ENCODE measurements at regions not wholly inside any gene's neighbourhood (a gene's known extent, or its start where the extent isn't known, plus 50 kb on each side); places are given as distances from the start of the nearest gene placed in this dataset.
"Not testable (repeated sequence)": the region's sequence is repeated elsewhere in the genome, so short reads cannot be mapped to it uniquely, and the experiment has no call there.

GRCh38 chr10:78337646-78338391 lies 304.2 kb downstream of the RPS24 start:
- Histone ChIP-seq H3K4me3 (ENCODE audit: low read depth, low read length) (no peak overlapping the region), H3K27me3 (ENCODE audit: control insufficient read depth, insufficient read depth, low read length) (peaks cover under 1% of the 10 kb centered on the region), H3K36me3 (ENCODE audit: control insufficient read depth, insufficient read depth, low read length) (no peaks in the 10 kb centered on the region)
- TF ChIP-seq CTCF (IDR thresholded peaks at IDR 0.05; ENCODE audit: insufficient read depth, low read length, poor library complexity, severe bottlenecking): no peak
- DNase-seq (ENCODE audit: low read depth): no peak

GRCh38 chr10:78338717-78339116 lies 305.1 kb downstream of the RPS24 start:
- TF ChIP-seq CTCF (IDR thresholded peaks at IDR 0.05; ENCODE audit: insufficient read depth, low read length, poor library complexity, severe bottlenecking): no peak
- H3K4me3 ChIP-seq (ENCODE audit: low read depth, low read length): no peak overlapping the region
- peaks cover 2% of the 10 kb centered on the region for H3K27me3 ChIP-seq (ENCODE audit: control insufficient read depth, insufficient read depth, low read length)
- DNase-seq (ENCODE audit: low read depth): no peak
- no peaks in the 10 kb centered on the region for H3K36me3 ChIP-seq (ENCODE audit: control insufficient read depth, insufficient read depth, low read length)

GRCh38 chr10:78339251-78339650 lies 305.6 kb downstream of the RPS24 start:
- no peak overlapping the region for H3K4me3 ChIP-seq (ENCODE audit: low read depth, low read length)
- H3K36me3 ChIP-seq (ENCODE audit: control insufficient read depth, insufficient read depth, low read length): no peaks in the 10 kb centered on the region
- TF ChIP-seq CTCF (IDR thresholded peaks at IDR 0.05; ENCODE audit: insufficient read depth, low read length, poor library complexity, severe bottlenecking): no peak
- peaks cover 2% of the 10 kb centered on the region for H3K27me3 ChIP-seq (ENCODE audit: control insufficient read depth, insufficient read depth, low read length)
- DNase-seq (ENCODE audit: low read depth): no peak

GRCh38 chr10:78341953-78342614 lies 308.4 kb downstream of the RPS24 start:
- no peak for TF ChIP-seq CTCF (IDR thresholded peaks at IDR 0.05; ENCODE audit: insufficient read depth, low read length, poor library complexity, severe bottlenecking)
- H3K27me3 ChIP-seq (ENCODE audit: control insufficient read depth, insufficient read depth, low read length): peaks cover 2% of the 10 kb centered on the region
- no peak for DNase-seq (ENCODE audit: low read depth)
- no peak overlapping the region for H3K4me3 ChIP-seq (ENCODE audit: low read depth, low read length)
- no peaks in the 10 kb centered on the region for H3K36me3 ChIP-seq (ENCODE audit: control insufficient read depth, insufficient read depth, low read length)

- DNase-seq (ENCODE audit: low read depth): no peak
- no peaks in the 10 kb centered on the region for H3K36me3 ChIP-seq (ENCODE audit: control insufficient read depth, insufficient read depth, low read length)
- H3K4me3 ChIP-seq (ENCODE audit: low read depth, low read length): no peak overlapping the region
- no peak for TF ChIP-seq CTCF (IDR thresholded peaks at IDR 0.05; ENCODE audit: insufficient read depth, low read length, poor library complexity, severe bottlenecking)
- peaks cover 2% of the 10 kb centered on the region for H3K27me3 ChIP-seq (ENCODE audit: control insufficient read depth, insufficient read depth, low read length)
Measured at GRCh38 chr10:78342827-78343653, 309.4 kb downstream of the RPS24 start.

- DNase-seq (ENCODE audit: low read depth); H3K4me3 ChIP-seq (ENCODE audit: low read depth, low read length); H3K36me3 ChIP-seq (ENCODE audit: control insufficient read depth, insufficient read depth, low read length); H3K27me3 ChIP-seq (ENCODE audit: control insufficient read depth, insufficient read depth, low read length): not testable (repeated sequence)
Measured at GRCh38 chr10:78344257-78344656, 310.6 kb downstream of the RPS24 start.

GRCh38 chr10:78345515-78345914 lies 311.9 kb downstream of the RPS24 start:
- H3K4me3 ChIP-seq (ENCODE audit: low read depth, low read length); H3K36me3 ChIP-seq (ENCODE audit: control insufficient read depth, insufficient read depth, low read length); H3K27me3 ChIP-seq (ENCODE audit: control insufficient read depth, insufficient read depth, low read length); DNase-seq (ENCODE audit: low read depth): not testable (repeated sequence)
